ENCODE measurements at regions not wholly inside any gene's neighbourhood (a gene's known extent, or its start where the extent isn't known, plus 50 kb on each side); places are given as distances from the start of the nearest gene placed in this dataset.
"Not testable (repeated sequence)": the region's sequence is repeated elsewhere in the genome, so short reads cannot be mapped to it uniquely, and the experiment has no call there.

DNA sequence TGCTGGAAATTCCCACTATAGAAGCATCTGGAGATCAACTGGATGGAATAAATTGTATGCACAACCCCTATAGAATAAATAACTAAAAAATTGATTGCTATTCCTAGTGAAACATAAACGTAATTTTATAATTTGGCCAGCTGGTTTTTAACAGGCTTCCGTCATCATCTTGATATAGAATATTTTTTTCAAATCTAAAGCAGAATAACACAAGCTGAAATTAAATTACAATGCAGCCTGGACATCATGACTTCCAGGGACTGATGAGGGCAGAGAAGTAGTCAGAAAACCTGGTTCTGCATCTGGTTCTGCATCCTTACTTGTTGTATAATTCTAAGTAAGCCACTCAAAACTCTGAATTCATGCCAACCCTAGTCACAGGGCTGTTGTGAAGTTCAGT lies 146.1 kb downstream of the MEX3B start:
- no peak for DNase-seq

DNA sequence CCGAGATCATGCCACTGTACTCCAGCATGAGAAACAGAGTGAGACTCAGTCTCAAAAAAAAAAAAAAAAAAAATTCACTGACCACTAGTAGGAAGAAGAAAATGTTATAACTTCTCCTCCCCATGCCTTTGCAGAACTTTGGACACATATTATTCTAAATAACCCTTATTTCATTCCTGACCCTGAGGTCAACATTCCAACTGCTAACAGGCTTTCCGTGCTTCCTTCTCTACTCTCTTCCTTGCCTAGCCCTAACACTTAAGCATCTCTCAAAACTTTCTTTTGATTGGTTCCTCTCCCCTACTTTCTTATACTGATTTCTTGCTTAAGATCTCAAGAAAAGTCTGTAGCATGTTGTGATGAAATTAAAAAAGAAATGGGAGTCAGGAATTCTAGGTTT lies 146.8 kb downstream of the MEX3B start:
- DNase-seq = no peak

DNA sequence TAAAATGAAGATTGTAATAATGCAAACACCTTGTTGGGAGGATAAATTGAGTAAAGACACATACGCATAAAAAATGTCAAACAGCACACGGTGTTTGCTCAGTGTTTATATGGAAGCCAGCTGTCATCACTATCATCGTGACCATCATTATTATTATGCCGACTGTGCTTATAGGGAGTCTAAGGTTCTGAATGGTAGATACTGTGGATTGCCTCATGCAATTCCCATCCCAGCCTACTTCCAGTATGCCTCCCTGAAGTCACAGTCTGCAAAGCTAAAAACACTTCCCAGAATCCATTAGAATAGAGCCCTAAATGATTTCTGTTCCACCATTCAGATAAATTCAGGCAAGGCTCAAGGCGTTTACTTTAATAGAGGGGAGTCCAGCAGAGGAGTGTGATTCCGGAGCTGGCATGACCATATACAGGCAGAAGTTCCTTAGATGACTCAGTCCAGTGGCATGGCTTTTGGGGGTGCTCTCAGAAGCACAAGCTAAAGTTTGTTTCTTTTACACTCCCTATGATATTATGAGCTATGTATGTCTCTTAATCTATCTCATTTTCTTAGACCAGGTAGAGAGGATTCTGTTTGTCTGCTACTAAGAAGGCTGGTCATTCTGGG lies 148.7 kb downstream of the MEX3B start:
- DNase-seq = no peak

DNA sequence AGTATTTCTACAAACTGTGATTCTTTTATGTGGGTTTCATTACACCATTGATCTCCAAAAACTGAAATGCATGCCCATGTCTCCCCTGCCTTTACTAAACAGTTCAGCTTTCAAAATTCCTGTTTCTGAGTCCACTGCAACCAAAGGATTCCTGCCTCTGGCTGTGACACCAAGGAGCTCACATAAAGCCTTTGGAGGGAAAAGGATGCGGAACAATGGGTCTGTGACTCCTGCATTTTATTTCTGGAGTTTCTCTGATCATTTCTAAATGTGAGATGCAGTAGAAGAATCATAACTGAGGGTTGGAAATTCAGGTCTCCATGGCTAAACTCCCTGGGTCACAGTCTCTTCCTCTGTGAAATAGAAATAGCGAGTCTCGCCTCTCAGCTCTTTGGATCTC lies 149.5 kb downstream of the MEX3B start:
- DNase-seq = no peak

DNA sequence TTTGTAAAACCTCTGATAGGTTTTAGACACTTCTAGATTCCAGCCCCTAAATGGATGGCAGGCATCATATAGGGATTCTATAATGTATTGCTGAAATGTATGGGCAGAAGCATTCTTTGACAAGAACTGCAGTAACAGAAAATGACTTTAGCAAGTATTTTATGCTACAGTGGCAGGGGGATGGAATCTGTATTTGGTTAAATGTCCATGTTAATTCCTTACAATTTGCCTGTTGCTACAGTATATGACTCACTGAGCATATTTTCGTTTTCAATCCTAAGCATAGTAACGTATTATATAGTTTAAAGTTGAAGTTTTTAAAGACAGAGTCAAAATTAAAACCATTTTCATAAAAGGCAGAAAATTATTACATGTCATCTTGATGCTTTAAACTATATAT lies 150.1 kb downstream of the MEX3B start:
- DNase-seq = no peak

DNA sequence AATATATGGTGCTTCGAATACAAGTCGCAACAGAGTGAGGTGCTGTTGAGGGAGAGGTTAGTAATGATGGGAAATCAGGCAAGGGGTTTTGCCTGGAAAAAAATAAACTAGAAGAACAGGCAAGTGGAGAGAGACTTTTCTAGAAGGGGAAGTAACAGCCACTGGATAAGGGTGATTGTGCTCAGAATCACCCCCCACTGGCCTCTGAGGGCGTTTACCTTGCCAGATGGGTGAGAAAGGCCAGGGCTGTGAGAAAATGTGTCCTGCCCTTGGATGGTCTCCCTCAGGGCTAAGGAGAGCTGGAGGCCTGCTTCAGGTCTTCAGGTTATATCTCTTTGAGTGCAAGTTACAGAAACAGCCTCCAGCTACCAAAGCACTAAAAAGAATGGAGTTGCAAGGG lies 151.8 kb downstream of the MEX3B start:
- DNase-seq = no peak

DNA sequence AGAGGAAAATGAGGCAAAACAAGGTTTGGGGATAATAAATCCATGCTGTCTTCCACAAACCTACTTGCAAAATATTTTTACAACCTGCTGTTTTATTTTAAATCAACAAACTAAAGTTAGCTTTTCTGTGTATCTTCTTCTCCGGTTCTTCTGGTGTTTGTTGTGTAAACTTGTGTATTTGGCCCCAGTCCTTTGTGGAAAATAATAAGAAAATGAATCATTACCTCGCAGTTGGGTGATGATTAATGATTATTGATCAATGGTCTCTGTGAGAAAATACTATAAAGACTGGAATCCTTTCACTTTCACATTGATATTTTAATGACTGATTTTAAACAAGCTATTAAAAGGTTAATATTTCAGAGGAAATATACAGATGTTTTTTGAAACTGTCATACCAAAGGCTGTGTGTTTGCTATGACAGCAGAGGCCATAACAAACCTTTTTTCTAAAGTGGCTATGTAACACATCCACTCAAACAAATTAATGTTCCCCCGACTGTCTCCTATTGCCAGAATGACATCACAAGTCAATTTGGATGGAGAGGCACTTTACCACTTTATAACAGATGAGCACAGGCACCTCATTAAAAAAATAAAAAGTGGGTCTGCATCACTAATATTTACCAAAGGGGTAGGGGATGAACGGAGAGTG lies 152.5 kb downstream of the MEX3B start:
- DNase-seq = no peak

DNA sequence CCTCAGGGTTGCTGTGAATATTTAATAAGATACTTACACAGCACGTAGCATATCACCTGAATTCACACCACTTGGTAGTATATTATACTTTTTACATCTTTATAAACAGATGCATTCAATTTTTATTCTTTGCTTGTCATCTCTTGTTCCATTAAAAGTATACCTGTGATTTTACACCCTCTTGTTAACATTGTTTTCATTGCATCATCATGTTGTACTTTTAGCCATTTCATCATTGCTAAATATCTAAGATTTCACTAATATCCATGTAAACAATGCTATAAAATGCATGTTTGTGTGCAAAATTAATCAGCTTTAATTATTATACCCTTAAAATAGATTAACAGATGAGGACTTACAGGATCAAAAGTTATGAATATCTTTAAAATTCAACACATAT lies 155.3 kb downstream of the MEX3B start:
- DNase-seq = no peak

DNA sequence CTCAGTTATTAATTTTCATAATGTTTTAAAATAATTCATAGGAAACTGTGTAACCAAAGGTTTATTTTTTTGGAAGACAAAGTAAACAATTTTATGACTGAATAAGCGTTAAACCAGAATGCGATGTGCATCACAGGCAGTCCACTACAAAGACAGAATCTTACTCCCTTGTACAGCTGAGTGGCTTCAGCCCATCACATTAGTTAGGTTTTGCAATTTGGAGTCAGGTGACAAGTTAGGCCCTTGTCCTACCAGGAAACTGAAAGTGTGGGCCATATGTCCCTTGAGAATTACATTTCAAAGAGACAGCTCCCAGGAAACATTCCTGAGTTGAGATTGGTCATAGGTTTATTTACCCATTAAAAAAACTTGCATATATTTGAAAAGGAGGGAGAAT lies 156.3 kb downstream of the MEX3B start:
- no peak for DNase-seq

DNA sequence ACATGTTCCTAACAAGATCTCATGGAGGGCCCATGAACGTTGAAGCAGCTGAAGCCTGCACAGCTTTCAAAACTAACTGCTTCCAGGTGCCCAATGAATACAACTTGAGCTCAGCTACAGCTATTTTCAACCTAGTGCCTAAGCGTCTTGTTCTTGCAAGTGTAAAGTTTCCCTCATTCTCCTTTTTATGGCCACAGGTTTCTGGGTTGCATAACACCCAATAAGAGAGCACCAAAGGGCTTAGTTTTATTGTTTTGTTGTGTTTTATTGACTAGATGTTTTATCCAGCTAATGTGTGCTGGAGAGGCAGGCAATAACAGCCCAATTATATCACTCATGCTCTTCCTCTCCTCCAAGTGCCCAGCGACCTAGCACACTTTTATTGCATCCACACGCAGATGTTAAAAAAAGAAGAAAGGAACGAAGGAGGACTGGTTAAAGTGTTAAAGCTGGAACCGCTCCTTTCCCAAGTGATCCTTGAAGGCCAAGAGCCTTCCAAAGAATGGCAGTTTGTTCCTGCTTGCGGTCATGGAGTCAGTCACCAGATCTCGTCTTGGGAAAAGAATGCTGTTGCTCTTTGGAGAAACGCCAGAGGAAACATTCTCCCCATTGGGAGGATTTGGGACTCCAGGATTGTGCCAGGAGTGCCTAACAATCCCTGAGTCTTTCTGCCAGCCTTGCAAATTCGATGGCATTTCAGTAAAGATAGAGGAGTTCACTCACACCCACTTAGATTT lies 156.9 kb downstream of the MEX3B start:
- no peak for DNase-seq

DNA sequence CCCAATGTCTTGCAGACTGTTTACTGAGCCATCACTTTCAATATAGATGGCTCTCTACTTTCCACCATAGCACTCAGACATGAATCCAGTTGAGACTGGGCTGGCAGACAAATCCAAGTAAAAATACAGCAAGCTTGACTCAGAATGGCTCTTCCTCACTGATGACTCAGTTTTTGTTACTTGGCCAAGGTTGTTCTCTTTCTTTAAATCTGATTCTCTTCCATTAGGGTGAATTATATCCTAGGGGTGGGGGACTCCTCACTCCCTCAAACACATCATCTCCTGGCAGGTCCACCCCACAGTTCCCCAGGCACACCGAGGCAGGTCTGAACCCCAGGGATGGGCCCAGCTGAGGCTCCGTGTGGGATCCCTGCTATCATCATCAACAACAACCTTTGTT lies 157.9 kb downstream of the MEX3B start:
- DNase-seq = no peak

DNA sequence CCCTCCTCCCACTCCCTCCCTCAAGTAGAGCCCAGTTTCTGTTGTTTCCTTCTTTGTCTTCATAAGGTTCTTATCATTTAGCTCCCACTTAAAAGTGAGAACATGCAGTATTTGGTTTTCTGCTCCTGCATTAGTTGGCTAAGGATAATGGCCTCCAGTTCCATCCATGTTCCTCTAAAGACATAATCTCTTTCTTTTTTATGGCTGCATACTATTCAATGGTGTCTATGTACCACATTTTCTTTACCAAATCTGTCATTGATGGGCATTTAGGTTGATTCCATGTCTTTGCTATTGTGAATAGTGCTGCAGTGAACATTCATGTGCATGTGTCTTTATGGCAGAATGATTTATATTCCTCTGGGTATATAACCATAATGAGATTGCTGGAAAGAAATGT lies 158.6 kb downstream of the MEX3B start:
- DNase-seq = not testable (repeated sequence)

DNA sequence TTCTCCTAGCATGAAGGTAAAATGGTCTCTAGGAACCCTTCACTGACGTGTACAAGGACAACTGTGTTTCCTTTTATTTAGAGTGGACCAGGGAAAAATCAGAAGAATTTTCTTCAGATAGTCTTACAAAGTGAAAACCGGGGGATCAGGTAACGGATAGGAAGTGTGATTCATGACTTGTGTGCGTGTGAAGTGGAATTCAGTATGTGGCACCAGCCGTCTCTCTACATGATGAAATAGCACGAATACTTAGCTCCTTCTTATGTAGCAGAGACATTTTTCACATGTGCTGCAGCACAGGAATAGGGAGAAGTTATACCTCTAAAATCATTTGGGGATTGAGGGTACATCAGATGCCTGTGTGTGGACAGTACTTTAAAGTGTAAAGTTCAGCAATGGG lies 159.2 kb downstream of the MEX3B start:
- no peak for DNase-seq

DNA sequence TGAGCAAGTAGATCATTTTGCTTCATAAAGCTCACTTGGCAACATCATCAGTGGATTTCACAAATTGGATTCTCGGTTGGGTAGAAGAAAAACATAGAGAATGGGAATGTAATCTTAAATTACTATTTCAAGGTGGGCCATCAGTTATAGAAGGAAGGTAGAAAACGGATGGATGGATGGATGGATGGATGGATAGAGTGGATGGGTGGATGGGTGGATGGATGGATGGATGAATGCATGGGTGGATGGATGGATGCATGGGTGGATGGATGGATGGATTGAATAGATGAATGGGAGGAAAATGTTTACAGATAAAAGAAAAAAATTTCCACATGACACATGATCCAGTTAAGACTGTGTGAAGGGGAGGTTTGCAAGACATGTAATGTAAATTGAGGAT lies 159.7 kb downstream of the MEX3B start:
- no peak for DNase-seq

DNA sequence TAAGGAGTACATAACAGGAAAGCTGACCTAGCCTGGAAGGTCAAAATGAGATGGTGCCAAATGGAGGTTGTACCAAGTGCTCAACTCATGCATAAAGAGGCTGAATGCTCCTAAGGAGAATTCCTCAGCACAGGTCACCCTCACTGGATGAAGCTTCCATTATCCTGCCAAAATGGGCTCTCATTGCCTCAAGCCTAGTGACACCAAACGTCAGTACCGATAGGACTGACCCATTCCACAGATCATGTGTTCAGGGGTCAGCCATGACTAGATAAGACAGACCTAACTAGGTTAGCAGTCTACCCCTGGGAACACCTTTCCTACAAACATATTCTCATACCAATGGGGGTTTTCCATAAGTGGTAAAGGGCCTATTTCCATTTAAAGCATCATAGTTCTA lies 160.7 kb downstream of the MEX3B start:
- no peak for DNase-seq

DNA sequence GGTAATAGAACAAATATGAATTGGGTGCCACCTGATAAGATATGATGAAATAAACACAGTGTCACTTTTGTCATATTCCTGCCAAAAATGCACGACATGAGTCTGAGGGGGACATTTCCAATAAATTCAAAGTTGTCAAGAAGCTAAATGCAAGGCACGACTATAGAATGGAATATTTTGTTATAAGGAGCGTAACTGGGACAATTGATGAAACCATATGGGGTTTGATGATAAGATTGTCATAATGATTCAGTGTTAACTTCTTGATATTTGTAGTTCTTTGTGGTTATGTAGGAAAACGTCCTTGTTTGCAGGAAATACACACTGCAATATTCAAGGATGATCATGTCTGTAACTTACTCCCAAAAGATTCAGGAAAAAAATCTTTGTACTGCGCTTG lies 163.3 kb downstream of the MEX3B start:
- no peak for DNase-seq

DNA sequence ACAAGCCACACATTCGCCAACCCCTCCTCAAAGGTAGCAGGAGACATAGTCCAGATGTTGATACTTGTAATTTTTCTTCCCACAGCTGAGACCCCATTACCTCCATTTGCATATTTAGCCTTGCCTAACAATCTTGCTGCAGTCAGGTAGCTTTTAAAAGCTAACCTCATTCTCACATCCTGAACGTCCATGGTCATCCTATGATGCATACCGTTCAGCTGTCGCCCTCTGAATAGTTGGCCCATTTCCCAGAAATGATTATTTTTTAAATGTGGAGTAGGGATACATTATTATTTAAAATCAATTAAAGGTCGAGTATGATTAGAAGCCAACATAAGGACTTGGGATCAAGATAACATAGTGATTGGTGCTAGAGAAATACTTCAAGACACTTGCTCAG lies 165.0 kb downstream of the MEX3B start:
- no peak for DNase-seq

DNA sequence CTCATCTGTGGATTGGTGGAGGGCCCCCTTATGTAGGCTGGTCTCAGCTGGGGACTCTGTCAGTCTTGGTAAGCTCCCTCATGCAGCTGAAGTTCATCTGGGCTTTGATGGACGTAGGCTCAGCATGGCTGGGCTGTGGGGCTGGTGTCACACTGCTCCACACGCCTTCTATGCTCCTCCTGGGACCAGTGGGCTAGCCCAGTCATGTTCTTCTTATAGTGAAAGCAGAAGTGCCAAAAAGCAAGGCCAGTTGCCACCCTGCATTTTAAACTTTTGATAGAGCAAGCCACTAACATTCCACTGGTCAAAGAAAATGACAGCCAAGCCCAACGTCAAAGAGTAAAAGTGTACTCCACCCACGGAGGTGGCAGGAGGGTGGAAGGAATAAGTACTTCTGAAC lies 165.5 kb downstream of the MEX3B start:
- DNase-seq = no peak

DNA sequence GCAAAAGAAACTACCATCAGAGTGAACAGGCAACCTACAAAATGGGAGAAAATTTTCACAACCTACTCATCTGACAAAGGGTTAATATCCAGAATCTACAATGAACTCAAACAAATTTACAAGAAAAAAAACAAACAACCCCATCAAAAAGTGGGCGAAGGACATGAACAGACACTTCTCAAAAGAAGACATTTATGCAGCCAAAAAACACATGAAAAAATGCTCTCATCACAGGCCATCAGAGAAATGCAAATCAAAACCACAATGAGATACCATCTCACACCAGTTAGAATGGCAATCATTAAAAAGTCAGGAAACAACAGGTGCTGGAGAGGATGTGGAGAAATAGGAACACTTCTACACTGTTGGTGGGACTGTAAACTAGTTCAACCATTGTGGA lies 170.1 kb downstream of the MEX3B start:
- not testable (repeated sequence) for DNase-seq

DNA sequence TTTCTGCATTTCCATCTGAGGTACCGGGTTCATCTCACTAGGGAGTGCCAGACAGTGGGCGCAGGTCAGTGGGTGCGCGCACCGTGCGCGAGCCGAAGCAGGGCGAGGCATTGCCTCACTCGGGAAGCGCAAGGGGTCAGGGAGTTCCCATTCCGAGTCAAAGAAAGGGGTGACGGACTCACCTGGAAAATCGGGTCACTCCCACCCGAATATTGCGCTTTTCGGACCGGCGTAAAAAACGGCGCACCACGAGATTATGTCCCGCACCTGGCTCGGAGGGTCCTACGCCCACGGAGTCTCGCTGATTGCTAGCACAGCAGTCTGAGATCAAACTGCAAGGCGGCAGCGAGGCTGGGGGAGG lies 175.1 kb downstream of the MEX3B start:
- not testable (repeated sequence) for DNase-seq

DNA sequence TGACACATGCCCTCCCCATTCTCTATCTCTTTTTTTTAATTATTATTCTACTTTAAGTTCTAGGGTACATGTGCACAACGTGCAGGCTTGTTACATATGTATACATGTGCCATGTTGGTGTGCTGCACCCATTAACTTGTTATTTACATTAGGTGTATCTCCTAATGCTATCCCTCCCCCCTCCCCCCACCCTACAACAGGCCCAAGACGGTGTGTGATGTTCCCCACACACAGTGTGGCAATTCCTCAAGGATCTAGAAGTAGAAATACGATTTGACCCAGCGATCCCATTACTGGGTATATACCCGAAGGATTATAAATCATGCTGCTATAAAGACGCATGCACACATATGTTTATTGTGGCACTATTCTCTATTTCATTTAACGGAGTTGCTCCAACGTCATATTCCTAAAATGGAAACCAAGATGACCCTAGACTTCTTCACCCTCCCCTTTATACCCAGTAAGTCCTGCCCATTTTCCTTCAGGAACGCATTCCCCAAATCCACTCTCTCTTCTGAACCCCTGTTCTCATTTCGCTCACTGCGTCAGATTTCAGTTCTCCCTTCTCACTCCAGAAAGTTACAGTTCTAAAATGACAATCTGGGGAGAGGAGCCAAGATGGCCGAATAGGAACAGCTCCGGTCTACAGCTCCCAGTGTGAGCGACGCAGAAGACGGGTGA lies 175.6 kb downstream of the MEX3B start:
- not testable (repeated sequence) for DNase-seq

DNA sequence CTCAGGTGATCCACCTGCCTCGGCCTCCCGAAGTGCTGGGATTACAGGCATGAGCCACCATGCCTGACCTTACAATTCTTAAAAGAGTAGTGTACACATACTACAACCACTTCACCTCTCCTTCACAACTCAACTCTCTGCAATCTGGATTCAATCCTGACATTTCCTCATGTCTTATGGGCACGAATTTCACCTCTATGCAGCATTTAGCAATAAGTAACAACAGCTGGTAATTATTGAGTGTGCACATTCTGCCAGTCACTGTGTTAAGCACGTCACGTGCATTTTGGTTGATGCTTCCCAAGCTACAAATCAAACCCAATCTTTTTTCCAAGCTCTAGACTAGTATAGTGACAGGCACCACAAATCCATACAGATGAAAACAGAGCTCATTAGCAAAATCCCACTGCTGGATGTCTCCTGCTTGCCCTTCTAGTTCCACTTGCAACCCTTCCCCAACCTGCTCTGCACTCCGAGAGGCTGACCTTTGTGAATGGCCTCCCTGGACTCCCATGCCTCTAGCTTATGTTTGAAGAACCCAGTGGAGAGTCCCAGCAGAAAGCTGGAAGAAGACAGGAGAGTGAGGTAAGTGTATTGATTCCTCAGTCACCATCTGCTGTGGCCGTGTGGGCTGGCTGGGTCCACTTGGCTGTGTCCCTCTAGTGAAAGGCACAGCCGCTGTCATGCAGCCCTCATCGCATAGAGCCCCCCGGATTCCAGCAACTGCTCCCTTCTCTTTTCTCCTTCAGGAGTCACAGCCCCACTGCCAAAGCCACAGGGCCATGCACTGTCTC lies 176.5 kb downstream of the MEX3B start:
- no peak for DNase-seq

DNA sequence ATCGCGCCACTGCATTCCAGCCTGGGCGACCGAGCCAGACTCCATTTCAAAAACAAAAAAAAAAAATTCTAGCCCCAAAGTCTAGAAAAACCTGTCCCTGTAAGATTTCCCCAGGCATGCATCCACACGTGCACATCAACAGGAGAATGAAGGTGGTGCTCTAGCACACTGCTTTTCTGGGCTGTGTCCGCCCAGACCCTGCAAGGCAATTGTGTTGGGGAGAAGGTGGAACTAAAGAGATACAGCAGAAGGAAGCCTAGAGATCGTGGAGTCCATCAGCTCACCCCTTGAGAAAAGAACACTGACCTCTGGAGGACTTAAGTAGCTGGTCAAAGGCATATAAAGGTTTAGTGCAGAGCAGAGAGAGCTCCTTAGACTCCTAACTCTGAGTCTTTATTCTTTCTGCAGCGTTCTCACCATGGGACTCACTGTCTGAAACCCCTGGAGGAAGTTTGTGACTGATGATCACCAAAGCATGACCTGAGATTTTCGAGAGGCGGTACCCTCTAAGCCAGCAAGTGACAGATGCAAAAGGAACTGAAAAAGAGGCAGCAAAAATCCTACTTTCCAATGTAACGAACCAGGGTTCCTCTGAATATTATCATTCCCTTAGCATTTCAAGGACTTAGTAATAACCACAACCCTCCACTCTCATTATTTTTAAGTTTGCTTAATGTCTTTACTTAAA lies 179.8 kb downstream of the MEX3B start:
- no peak for DNase-seq

Measured in NCI-H187 treated with DMSO at 0.1 percent for 48 hours (cell line).